Cardiac muscle cell (in vitro differentiated cells and primary cell): ENCODE measurements at regions not wholly inside any gene's neighbourhood (a gene's known extent, or its start where the extent isn't known, plus 50 kb on each side); places are given as distances from the start of the nearest gene placed in this dataset.

Source experiments
- DNase-seq, 2 donors: peaks; one replicate each; pipeline versions ENCODE4 v3.0.0 to v3.0.0-alpha.2; 2010 to 2017; ENCODE audit warnings: low read depth in 1 of 2, low spot score in 1 of 2
- H3K27ac ChIP-seq: fragments of 200-600 bp; sonication (generic); 2 replicates; pipeline ENCODE4 v1.5.1; 2016
- H3K27me3 ChIP-seq: fragments of 200-600 bp; sonication (generic); 2 replicates; pipeline ENCODE4 v1.6.0; 2016; ENCODE audit warnings: control low read depth
- H3K36me3 ChIP-seq: fragments of 200-600 bp; sonication (generic); 2 replicates; pipeline ENCODE4 v1.5.1; 2016; ENCODE audit warnings: control low read depth
- H3K4me1 ChIP-seq: fragments of 200-600 bp; sonication (generic); 2 replicates; pipeline ENCODE4 v1.8.1; 2017; ENCODE audit warnings: low read depth, mild to moderate bottlenecking, mixed run types
- H3K4me3 ChIP-seq: fragments of 200-600 bp; sonication (generic); 2 replicates; pipeline ENCODE4 v1.5.1; 2016; ENCODE audit warnings: mild to moderate bottlenecking
- H3K9me3 ChIP-seq: fragments of 200-600 bp; sonication (generic); 2 replicates; pipeline ENCODE4 v1.5.1; 2017; ENCODE audit warnings: low read depth, mild to moderate bottlenecking, control low read depth
- TF ChIP-seq, protein P1 (sequence below): IDR thresholded peaks from 2 replicates; pipeline ENCODE4 v1.5.1; 2012; ENCODE audit warnings: low read depth, mild to moderate bottlenecking, low read length

DNA sequence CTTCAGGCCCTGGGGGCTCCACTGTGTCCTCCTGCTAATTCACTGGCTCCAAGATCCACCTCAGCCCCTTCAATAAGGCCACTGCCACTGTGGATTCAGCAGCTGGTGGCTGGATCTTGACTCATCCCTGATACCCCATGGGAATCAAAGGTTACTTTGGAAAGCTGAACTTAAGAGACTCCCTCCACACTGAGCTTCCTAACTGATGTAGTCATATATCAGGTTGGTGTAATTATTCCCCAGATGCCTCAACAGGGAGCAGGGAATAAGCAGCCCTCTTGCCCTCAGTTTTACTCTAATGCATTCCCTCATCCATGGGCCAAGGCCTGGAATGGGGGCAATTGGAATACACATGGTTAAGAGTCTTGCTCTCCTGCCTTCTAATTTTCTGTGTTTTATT lies 164.6 kb downstream of the FASLG start:
- DNase-seq = peak in 1 of 2 donors; percentile 15
- TF ChIP-seq, protein P1, sequence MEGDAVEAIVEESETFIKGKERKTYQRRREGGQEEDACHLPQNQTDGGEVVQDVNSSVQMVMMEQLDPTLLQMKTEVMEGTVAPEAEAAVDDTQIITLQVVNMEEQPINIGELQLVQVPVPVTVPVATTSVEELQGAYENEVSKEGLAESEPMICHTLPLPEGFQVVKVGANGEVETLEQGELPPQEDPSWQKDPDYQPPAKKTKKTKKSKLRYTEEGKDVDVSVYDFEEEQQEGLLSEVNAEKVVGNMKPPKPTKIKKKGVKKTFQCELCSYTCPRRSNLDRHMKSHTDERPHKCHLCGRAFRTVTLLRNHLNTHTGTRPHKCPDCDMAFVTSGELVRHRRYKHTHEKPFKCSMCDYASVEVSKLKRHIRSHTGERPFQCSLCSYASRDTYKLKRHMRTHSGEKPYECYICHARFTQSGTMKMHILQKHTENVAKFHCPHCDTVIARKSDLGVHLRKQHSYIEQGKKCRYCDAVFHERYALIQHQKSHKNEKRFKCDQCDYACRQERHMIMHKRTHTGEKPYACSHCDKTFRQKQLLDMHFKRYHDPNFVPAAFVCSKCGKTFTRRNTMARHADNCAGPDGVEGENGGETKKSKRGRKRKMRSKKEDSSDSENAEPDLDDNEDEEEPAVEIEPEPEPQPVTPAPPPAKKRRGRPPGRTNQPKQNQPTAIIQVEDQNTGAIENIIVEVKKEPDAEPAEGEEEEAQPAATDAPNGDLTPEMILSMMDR = no peak
- peaks cover 3% of the 10 kb centered on the region for H3K4me1 ChIP-seq
- H3K9me3 ChIP-seq = no peaks in the 10 kb centered on the region
- H3K27ac ChIP-seq = no peak overlapping the region
- H3K36me3 ChIP-seq = no peaks in the 10 kb centered on the region
- no peaks in the 10 kb centered on the region for H3K27me3 ChIP-seq
- H3K4me3 ChIP-seq = no peak overlapping the region

DNA sequence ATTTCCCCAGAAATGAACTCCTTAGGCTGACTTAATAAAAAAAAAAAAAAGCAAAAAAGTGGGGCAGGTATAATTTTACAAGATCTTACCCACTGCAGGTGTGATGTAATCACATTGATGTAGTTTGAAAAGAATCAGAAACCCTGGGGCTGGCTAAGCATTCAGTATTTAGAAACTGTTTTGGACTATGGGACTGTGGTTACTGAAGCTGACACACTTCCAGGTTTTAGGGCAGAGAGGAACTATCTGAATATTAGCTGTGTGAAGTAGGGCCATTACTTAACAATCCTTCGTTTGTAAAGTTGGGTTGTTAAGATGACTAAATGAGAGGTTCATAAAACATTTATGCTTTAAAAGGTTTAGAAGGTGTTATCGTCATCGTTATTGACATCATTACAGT lies 165.3 kb downstream of the FASLG start:
- no peaks in the 10 kb centered on the region for H3K9me3 ChIP-seq
- DNase-seq = peak in 1 of 2 donors; percentile 32
- TF ChIP-seq, protein P1 = no peak
- no peak overlapping the region for H3K4me3 ChIP-seq
- H3K27ac ChIP-seq = no peak overlapping the region
- H3K27me3 ChIP-seq = no peaks in the 10 kb centered on the region
- H3K36me3 ChIP-seq = no peaks in the 10 kb centered on the region
- H3K4me1 ChIP-seq = peaks cover 3% of the 10 kb centered on the region

DNA sequence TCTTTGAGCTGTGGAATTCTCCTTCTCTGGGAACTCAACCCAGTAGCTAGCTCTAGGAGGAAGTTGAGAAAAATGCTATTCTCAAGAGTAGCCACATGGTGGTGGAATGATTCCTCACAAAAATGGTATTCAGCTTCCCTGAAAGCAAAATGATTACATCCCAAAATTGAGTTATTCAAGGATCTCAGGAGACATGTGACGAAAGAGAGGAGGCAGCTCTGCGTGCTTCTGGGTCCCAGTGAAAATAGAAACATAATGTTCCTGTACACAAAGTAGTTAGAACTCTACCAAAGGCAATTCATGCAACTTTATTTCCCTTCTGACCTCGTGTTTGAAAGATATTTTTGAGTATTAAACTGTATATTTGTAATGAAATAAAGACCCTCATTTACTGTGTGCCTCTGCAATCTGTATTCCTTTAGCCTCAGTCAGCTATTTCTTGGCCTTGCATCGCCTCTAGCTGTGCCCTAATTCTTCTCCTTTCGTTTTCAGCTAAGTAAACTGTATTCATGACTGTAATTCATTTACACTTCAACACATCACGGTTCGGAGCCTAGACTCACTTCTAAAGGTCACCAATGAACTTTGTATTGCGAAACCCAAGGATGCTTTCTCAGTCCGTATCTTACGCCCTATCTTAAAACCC lies 167.3 kb downstream of the FASLG start:
- Histone ChIP-seq H3K36me3 (no peaks in the 10 kb centered on the region), H3K27me3 (no peaks in the 10 kb centered on the region), H3K4me1 (peaks cover 3% of the 10 kb centered on the region), H3K27ac (no peak overlapping the region), H3K4me3 (no peak overlapping the region), H3K9me3 (no peaks in the 10 kb centered on the region)
- peak; percentile 41 to 93 for DNase-seq
- TF ChIP-seq, protein P1 = peak; percentile 63

DNA sequence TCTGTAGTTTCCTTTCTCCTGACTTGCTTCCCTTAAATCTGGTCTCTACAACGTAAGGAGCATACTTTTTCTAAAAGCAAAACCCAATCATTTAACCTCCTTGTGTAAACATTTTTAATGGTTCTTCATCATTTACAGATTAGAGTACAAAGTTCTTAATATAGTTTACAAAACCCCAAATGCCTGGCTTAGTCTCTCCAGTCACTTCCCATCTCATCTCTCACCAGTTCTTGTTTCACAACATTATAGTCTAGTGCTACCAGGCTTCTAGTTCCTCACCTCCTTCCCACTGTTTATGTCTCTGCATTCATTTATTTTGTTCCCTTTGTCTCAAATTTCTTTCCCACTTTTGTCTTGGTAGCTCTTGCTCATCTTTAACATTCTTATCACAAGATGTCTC lies 168.4 kb downstream of the FASLG start:
- TF ChIP-seq, protein P1 = no peak
- Histone ChIP-seq H3K9me3 (no peaks in the 10 kb centered on the region), H3K4me3 (no peak overlapping the region), H3K27me3 (no peaks in the 10 kb centered on the region), H3K27ac (no peak overlapping the region), H3K4me1 (peaks cover 3% of the 10 kb centered on the region), H3K36me3 (no peaks in the 10 kb centered on the region)
- DNase-seq = no peak

DNA sequence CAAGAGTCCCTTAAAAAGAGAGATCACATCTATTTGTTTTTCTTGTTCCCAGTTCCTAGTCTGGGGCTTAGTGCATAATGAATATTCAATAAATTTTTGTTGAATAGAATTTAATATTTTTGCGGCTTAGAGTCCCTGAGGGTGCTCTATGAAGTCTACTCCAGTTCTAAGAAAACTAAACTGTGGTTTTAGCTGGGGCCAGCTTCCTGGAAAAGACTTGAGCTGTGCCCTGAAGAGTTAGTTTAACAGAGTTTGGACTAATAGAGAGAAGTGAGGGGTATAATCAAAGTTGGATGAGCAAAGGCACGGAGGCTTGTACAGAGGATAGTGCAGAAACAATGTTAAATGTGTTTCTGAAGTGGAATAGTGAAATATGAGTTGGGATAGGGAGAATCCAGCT lies 168.9 kb downstream of the FASLG start:
- H3K27ac ChIP-seq = no peak overlapping the region
- peaks cover 3% of the 10 kb centered on the region for H3K4me1 ChIP-seq
- H3K9me3 ChIP-seq = no peaks in the 10 kb centered on the region
- H3K4me3 ChIP-seq = no peak overlapping the region
- no peak for DNase-seq
- TF ChIP-seq, protein P1 = no peak
- H3K27me3 ChIP-seq = no peaks in the 10 kb centered on the region
- H3K36me3 ChIP-seq = no peaks in the 10 kb centered on the region
